GM23338 (cell line): ENCODE measurements at regions not wholly inside any gene's neighbourhood (a gene's known extent, or its start where the extent isn't known, plus 50 kb on each side); places are given as distances from the start of the nearest gene placed in this dataset.

Experiments used
- CREB1 ChIP-seq: fragments of 250-450 bp; sonication (Bioruptor Pico); IDR thresholded peaks from 2 replicates; pipeline ENCODE4 v1.5.0; 2020; ENCODE audit warnings: low read depth, mild to moderate bottlenecking, moderate library complexity
- EZH2 ChIP-seq: fragments of 200-600 bp; sonication (generic); IDR thresholded peaks from one replicate; pipeline ENCODE4 v1.8.0; 2017; ENCODE audit warnings: antibody characterized with exemption, mild to moderate bottlenecking, low read depth; ENCODE audit not compliant: unreplicated experiment
- EZH2phosphoT487 ChIP-seq: fragments of 200-600 bp; sonication (generic); IDR thresholded peaks from one replicate; pipeline ENCODE4 v1.8.1; 2018; ENCODE audit warnings: antibody characterized with exemption; ENCODE audit not compliant: unreplicated experiment
- JUNB ChIP-seq: IDR thresholded peaks from one replicate; pipeline ENCODE4 v1.6.1; 2016; ENCODE audit warnings: antibody characterized with exemption; ENCODE audit not compliant: unreplicated experiment
- NANOG ChIP-seq: IDR thresholded peaks from 2 replicates; pipeline ENCODE4 v1.6.1; 2016; ENCODE audit warnings: antibody characterized with exemption, borderline replicate concordance
- POLR2AphosphoS5 ChIP-seq: IDR thresholded peaks from 2 replicates; pipeline ENCODE4 v1.6.1; 2016; ENCODE audit warnings: antibody characterized with exemption, low read depth
- STAT1 ChIP-seq: IDR thresholded peaks from one replicate; pipeline ENCODE4 v1.6.1; 2016; ENCODE audit warnings: antibody characterized with exemption; ENCODE audit not compliant: unreplicated experiment
- ZNF114 ChIP-seq: fragments of 250-450 bp; sonication (Bioruptor Pico); IDR thresholded peaks from 2 replicates; pipeline ENCODE4 v1.5.0; 2020; ENCODE audit warnings: mild to moderate bottlenecking, moderate library complexity
- ZNF331 ChIP-seq: fragments of 250-450 bp; sonication (Bioruptor Pico); IDR thresholded peaks from 2 replicates; pipeline ENCODE4 v1.5.0; 2020; ENCODE audit warnings: low read depth, mild to moderate bottlenecking, moderate library complexity
- TF ChIP-seq, protein P1 (sequence below), 2 experiments: fragments of 200-600 bp in 1 of 2; sonication (generic) in 1 of 2; conservative IDR thresholded peaks; 2 replicates each; pipeline versions ENCODE4 v1.5.1 to v1.6.1; 2016 to 2017; ENCODE audit warnings: antibody characterized with exemption in 2 of 2, low read depth in 2 of 2, mild to moderate bottlenecking in 2 of 2, moderate library complexity in 1 of 2
- TF ChIP-seq, protein P2 (sequence below): IDR thresholded peaks from one replicate; pipeline ENCODE4 v1.6.1; 2018; ENCODE audit warnings: antibody characterized with exemption; ENCODE audit not compliant: unreplicated experiment
- TF ChIP-seq, protein P3 (sequence below): IDR thresholded peaks from 2 replicates; pipeline ENCODE4 v1.6.1; 2016; ENCODE audit warnings: antibody characterized with exemption
- TF ChIP-seq, protein P4 (sequence below): fragments of 250-450 bp; sonication (Bioruptor Pico); IDR thresholded peaks from 2 replicates; pipeline ENCODE4 v1.5.0; 2020; ENCODE audit warnings: mild to moderate bottlenecking, moderate library complexity

DNA sequence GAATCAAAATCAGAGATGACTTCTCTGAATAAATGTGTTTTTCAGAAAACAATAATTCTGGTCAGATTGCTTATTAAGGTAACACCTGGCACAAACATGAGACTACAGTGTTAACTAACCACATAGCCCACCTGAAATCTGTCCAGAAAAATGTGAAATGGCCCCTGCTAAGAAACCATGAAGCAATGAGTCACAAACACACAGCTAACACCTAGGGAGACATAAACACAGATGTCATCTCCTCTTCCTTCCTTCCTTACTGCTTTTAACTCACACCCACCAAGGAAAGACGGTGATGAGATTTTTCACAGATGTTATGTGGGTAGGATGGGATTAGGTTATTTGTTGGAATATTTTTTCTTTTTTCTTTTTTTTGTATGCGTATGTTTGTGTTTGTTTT lies 315.0 kb upstream of the STAC start:
- TF ChIP-seq, protein P1, sequence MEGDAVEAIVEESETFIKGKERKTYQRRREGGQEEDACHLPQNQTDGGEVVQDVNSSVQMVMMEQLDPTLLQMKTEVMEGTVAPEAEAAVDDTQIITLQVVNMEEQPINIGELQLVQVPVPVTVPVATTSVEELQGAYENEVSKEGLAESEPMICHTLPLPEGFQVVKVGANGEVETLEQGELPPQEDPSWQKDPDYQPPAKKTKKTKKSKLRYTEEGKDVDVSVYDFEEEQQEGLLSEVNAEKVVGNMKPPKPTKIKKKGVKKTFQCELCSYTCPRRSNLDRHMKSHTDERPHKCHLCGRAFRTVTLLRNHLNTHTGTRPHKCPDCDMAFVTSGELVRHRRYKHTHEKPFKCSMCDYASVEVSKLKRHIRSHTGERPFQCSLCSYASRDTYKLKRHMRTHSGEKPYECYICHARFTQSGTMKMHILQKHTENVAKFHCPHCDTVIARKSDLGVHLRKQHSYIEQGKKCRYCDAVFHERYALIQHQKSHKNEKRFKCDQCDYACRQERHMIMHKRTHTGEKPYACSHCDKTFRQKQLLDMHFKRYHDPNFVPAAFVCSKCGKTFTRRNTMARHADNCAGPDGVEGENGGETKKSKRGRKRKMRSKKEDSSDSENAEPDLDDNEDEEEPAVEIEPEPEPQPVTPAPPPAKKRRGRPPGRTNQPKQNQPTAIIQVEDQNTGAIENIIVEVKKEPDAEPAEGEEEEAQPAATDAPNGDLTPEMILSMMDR (conservative IDR thresholded peaks at IDR 0.05; ENCODE audit: low read depth in 2 of 2), result no peak
- no peak for TF ChIP-seq POLR2AphosphoS5
- no peak for TF ChIP-seq CREB1 (CRISPR knock-in tag)
- TF ChIP-seq EZH2phosphoT487, result no peak
- no peak for TF ChIP-seq JUNB
- TF ChIP-seq, protein P2, sequence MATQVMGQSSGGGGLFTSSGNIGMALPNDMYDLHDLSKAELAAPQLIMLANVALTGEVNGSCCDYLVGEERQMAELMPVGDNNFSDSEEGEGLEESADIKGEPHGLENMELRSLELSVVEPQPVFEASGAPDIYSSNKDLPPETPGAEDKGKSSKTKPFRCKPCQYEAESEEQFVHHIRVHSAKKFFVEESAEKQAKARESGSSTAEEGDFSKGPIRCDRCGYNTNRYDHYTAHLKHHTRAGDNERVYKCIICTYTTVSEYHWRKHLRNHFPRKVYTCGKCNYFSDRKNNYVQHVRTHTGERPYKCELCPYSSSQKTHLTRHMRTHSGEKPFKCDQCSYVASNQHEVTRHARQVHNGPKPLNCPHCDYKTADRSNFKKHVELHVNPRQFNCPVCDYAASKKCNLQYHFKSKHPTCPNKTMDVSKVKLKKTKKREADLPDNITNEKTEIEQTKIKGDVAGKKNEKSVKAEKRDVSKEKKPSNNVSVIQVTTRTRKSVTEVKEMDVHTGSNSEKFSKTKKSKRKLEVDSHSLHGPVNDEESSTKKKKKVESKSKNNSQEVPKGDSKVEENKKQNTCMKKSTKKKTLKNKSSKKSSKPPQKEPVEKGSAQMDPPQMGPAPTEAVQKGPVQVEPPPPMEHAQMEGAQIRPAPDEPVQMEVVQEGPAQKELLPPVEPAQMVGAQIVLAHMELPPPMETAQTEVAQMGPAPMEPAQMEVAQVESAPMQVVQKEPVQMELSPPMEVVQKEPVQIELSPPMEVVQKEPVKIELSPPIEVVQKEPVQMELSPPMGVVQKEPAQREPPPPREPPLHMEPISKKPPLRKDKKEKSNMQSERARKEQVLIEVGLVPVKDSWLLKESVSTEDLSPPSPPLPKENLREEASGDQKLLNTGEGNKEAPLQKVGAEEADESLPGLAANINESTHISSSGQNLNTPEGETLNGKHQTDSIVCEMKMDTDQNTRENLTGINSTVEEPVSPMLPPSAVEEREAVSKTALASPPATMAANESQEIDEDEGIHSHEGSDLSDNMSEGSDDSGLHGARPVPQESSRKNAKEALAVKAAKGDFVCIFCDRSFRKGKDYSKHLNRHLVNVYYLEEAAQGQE, result no peak
- TF ChIP-seq NANOG, result no peak
- TF ChIP-seq ZNF114 (CRISPR knock-in tag), result no peak
- TF ChIP-seq STAT1, result no peak
- TF ChIP-seq EZH2, result no peak
- TF ChIP-seq, protein P3, sequence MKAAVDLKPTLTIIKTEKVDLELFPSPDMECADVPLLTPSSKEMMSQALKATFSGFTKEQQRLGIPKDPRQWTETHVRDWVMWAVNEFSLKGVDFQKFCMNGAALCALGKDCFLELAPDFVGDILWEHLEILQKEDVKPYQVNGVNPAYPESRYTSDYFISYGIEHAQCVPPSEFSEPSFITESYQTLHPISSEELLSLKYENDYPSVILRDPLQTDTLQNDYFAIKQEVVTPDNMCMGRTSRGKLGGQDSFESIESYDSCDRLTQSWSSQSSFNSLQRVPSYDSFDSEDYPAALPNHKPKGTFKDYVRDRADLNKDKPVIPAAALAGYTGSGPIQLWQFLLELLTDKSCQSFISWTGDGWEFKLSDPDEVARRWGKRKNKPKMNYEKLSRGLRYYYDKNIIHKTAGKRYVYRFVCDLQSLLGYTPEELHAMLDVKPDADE, result no peak
- TF ChIP-seq, protein P4, sequence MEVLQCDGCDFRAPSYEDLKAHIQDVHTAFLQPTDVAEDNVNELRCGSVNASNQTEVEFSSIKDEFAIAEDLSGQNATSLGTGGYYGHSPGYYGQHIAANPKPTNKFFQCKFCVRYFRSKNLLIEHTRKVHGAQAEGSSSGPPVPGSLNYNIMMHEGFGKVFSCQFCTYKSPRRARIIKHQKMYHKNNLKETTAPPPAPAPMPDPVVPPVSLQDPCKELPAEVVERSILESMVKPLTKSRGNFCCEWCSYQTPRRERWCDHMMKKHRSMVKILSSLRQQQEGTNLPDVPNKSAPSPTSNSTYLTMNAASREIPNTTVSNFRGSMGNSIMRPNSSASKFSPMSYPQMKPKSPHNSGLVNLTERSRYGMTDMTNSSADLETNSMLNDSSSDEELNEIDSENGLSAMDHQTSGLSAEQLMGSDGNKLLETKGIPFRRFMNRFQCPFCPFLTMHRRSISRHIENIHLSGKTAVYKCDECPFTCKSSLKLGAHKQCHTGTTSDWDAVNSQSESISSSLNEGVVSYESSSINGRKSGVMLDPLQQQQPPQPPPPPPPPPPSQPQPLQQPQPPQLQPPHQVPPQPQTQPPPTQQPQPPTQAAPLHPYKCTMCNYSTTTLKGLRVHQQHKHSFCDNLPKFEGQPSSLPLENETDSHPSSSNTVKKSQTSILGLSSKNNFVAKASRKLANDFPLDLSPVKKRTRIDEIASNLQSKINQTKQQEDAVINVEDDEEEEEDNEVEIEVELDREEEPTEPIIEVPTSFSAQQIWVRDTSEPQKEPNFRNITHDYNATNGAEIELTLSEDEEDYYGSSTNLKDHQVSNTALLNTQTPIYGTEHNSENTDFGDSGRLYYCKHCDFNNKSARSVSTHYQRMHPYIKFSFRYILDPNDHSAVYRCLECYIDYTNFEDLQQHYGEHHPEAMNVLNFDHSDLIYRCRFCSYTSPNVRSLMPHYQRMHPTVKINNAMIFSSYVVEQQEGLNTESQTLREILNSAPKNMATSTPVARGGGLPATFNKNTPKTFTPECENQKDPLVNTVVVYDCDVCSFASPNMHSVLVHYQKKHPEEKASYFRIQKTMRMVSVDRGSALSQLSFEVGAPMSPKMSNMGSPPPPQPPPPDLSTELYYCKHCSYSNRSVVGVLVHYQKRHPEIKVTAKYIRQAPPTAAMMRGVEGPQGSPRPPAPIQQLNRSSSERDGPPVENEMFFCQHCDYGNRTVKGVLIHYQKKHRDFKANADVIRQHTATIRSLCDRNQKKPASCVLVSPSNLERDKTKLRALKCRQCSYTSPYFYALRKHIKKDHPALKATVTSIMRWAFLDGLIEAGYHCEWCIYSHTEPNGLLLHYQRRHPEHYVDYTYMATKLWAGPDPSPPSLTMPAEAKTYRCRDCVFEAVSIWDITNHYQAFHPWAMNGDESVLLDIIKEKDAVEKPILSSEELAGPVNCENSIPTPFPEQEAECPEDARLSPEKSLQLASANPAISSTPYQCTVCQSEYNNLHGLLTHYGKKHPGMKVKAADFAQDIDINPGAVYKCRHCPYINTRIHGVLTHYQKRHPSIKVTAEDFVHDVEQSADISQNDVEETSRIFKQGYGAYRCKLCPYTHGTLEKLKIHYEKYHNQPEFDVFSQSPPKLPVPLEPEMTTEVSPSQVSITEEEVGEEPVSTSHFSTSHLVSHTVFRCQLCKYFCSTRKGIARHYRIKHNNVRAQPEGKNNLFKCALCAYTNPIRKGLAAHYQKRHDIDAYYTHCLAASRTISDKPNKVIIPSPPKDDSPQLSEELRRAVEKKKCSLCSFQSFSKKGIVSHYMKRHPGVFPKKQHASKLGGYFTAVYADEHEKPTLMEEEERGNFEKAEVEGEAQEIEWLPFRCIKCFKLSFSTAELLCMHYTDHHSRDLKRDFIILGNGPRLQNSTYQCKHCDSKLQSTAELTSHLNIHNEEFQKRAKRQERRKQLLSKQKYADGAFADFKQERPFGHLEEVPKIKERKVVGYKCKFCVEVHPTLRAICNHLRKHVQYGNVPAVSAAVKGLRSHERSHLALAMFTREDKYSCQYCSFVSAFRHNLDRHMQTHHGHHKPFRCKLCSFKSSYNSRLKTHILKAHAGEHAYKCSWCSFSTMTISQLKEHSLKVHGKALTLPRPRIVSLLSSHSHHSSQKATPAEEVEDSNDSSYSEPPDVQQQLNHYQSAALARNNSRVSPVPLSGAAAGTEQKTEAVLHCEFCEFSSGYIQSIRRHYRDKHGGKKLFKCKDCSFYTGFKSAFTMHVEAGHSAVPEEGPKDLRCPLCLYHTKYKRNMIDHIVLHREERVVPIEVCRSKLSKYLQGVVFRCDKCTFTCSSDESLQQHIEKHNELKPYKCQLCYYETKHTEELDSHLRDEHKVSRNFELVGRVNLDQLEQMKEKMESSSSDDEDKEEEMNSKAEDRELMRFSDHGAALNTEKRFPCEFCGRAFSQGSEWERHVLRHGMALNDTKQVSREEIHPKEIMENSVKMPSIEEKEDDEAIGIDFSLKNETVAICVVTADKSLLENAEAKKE, result no peak
- no peak for TF ChIP-seq ZNF331 (CRISPR knock-in tag)
